Progenitor cell of endocrine pancreas (in vitro differentiated cells): ENCODE measurements at regions not wholly inside any gene's neighbourhood (a gene's known extent, or its start where the extent isn't known, plus 50 kb on each side); places are given as distances from the start of the nearest gene placed in this dataset.

Source experiments
- DNase-seq: peaks from one replicate; pipeline ENCODE4 v3.0.0; 2021; ENCODE audit warnings: low spot score; ENCODE audit not compliant: unreplicated experiment
- H3K27ac Mint-ChIP-seq: 2 replicates; pipeline ENCODE4 v1.8.0; 2021; ENCODE audit warnings: mild to moderate bottlenecking, moderate library complexity, mixed read lengths
- H3K27me3 Mint-ChIP-seq: 2 replicates; pipeline ENCODE4 v1.8.0; 2021; ENCODE audit warnings: mixed read lengths
- H3K36me3 Mint-ChIP-seq: 2 replicates; pipeline ENCODE4 v1.8.0; 2022; ENCODE audit warnings: mixed read lengths; ENCODE audit not compliant: insufficient read depth
- H3K4me1 Mint-ChIP-seq: 2 replicates; pipeline ENCODE4 v1.8.0; 2021; ENCODE audit warnings: low read depth, mixed read lengths
- H3K4me3 Mint-ChIP-seq: 2 replicates; pipeline ENCODE4 v1.8.0; 2021; ENCODE audit warnings: low read depth, mild to moderate bottlenecking, moderate library complexity, mixed read lengths
- H3K9me3 Mint-ChIP-seq: 2 replicates; pipeline ENCODE4 v1.8.0; 2021; ENCODE audit warnings: low read depth, mixed read lengths
- CTCF ChIP-seq: fragments of 200-600 bp; sonication (generic); IDR thresholded peaks from one replicate; pipeline ENCODE4 v1.5.0; 2021; ENCODE audit warnings: antibody characterized with exemption, mild to moderate bottlenecking; ENCODE audit not compliant: unreplicated experiment

GRCh38 chr2:38223256-38223655 is 147.3 kb upstream of the CYP1B1 start:
- H3K4me3 Mint-ChIP-seq: no peak overlapping the region
- H3K9me3 Mint-ChIP-seq: peaks cover 3% of the 10 kb centered on the region
- no peak overlapping the region for H3K27ac Mint-ChIP-seq

GRCh38 chr2:38220164-38220563 is 144.2 kb upstream of the CYP1B1 start:
- no peak overlapping the region for H3K27ac Mint-ChIP-seq

More at GRCh38 chr2:38223256-38223655, 147.3 kb upstream of the CYP1B1 start:
- Mint-ChIP-seq H3K27me3 (peaks cover 2% of the 10 kb centered on the region), H3K36me3 (no peaks in the 10 kb centered on the region), H3K4me1 (no peaks in the 10 kb centered on the region)
- DNase-seq: no peak
- no peak for TF ChIP-seq CTCF

GRCh38 chr2:38218995-38219394 is 143.0 kb upstream of the CYP1B1 start:
- Mint-ChIP-seq H3K36me3 (no peaks in the 10 kb centered on the region), H3K9me3 (peaks cover 3% of the 10 kb centered on the region), H3K4me1 (peaks cover 7% of the 10 kb centered on the region), H3K4me3 (no peak overlapping the region), H3K27ac (no peak overlapping the region), H3K27me3 (peaks cover 4% of the 10 kb centered on the region)
- no peak for TF ChIP-seq CTCF
- no peak for DNase-seq

More at GRCh38 chr2:38220164-38220563, 144.2 kb upstream of the CYP1B1 start:
- no peak for DNase-seq
- TF ChIP-seq CTCF: no peak
- Mint-ChIP-seq H3K36me3 (no peaks in the 10 kb centered on the region), H3K27me3 (peaks cover 4% of the 10 kb centered on the region), H3K4me3 (no peak overlapping the region), H3K9me3 (peaks cover 3% of the 10 kb centered on the region), H3K4me1 (no peaks in the 10 kb centered on the region)

- H3K9me3 Mint-ChIP-seq: peaks cover 3% of the 10 kb centered on the region
- DNase-seq: no peak
- H3K4me3 Mint-ChIP-seq: no peak overlapping the region
- TF ChIP-seq CTCF: no peak
- no peak overlapping the region for H3K27ac Mint-ChIP-seq
- H3K36me3 Mint-ChIP-seq: no peaks in the 10 kb centered on the region
- peaks cover 10% of the 10 kb centered on the region for H3K4me1 Mint-ChIP-seq
- peaks cover 4% of the 10 kb centered on the region for H3K27me3 Mint-ChIP-seq
Observed at GRCh38 chr2:38218591-38218991, 142.6 kb upstream of the CYP1B1 start.

GRCh38 chr2:38217401-38218188 is 141.6 kb upstream of the CYP1B1 start:
- Mint-ChIP-seq H3K4me1 (peaks cover 10% of the 10 kb centered on the region), H3K27ac (no peak overlapping the region), H3K27me3 (peaks cover 4% of the 10 kb centered on the region), H3K36me3 (no peaks in the 10 kb centered on the region), H3K4me3 (no peak overlapping the region), H3K9me3 (peaks cover 3% of the 10 kb centered on the region)
- no peak for TF ChIP-seq CTCF
- no peak for DNase-seq
